Inferior parietal cortex (tissue), 1 donor: ENCODE measurements at regions not wholly inside any gene's neighbourhood (a gene's known extent, or its start where the extent isn't known, plus 50 kb on each side); places are given as distances from the start of the nearest gene placed in this dataset.
"Not testable (repeated sequence)": the region's sequence is repeated elsewhere in the genome, so short reads cannot be mapped to it uniquely, and the experiment has no call there.

Source experiments
- DNase-seq: peaks from one replicate; pipeline ENCODE4 v3.0.0-alpha.2; 2016; ENCODE audit errors: extremely low spot score

DNA sequence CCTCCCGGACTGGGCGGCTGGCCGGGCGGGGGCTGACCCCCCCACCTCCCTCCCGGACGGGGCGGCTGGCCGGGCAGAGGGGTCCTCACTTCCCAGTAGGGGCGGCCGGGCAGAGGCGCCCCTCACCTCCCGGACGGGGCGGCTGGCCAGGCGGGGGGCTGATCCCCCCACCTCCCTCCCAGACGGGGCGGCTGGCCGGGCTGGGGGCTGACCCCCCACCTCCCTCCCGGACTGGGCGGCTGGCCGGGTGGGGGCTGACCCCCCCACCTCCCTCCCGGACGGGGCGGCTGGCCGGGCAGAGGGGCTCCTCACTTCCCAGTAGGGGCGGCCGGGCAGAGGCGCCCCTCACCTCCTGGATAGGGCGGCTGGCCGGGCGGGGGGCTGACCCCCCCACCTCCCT lies 205.0 kb upstream of the CBLB start:
- DNase-seq, result not testable (repeated sequence)

DNA sequence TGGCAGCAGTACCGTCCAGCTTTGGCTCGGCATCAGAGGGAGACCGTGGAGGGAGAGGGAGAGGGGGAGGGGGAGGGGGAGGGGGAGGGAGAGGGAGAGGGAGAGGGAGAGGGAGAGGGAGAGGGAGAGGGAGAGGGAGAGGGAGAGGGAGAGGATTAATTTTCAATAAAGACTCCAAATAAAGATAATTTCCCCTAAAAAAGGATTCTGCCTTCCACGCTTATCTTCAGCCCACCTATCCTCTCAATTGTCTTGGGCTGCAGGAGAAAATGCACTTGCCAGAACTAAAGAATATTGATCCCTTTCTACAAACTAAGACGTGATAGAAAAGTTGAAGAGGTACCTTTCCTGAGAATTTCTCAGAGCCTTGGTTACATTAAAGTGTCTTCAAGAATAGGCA lies 206.9 kb upstream of the CBLB start:
- not testable (repeated sequence) for DNase-seq

DNA sequence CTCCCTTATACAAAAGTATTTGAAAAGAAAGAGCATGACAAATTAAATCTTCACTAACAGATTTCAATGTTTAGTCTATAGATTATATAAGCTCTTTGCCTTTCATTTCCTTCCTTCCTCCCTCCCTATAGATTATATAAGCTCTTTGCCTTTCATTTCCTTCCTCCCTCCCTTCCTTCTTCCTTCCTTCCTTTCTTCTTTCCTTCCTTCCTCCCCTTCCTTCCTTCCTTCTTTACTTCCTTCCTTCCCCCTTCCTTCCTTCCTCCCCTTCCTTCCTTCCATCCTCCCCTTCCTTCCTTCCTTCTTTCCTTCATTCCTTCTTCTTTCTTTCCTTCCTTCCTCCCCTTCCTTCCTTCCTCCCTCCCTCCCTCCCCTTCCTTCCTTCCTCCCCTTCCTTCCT lies 209.8 kb upstream of the CBLB start:
- DNase-seq, result no peak

DNA sequence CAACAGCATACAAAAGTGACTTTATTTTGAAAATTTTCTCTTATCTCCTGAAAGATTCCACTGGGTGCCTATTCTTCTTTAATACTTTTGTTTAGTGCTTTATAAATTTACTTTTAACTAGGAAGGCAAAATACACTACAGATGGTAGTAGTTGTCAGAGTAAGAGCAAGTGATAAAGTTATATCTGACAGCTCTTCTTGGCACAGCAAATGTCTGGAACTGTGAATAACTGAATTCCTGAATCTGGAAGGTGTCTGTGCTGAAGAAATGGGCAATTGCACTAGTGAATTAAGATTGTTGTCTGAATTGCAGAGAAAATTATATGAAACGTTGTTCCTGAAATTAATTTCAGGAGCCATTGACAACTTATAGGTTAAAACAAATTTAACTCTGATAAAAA lies 213.8 kb upstream of the CBLB start:
- DNase-seq, result no peak

DNA sequence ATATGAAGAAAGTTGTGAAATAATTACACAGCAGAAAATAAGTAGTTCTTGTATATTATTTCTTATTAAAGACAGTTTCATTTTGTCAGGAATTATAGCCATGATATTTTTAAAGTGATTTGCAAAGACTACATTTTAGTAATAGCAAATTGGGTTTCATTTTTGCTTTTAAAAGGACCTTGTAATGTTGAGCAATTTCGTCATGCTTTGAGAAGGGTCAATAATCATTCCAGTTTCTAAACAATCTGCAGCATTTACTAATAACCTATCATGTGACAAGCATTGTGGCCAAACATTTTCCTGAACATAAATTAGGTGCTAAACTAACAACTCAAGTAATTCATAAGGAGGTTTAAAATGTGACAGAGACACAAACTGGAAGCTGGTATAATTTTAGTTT lies 214.4 kb upstream of the CBLB start:
- no peak for DNase-seq

DNA sequence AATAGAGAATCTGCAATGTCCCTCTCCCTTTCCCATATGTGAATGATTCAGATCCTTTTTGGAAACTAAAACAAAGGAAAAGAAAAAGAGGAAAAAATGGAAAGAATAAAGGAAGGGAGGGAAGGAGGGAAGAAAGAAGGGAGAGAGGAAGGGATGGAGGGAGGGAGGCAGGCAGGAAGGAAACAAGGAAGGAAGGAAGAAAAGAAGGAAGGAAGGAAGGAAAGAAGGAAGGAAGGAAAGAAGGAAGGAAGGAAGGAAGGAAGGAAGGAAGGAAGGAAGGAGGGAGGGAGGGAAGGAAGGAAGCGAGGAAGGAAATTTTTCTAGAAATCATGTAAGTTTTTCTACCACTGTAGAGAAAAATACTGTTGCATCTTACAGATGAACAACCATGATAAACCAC lies 215.0 kb upstream of the CBLB start:
- DNase-seq, result no peak

DNA sequence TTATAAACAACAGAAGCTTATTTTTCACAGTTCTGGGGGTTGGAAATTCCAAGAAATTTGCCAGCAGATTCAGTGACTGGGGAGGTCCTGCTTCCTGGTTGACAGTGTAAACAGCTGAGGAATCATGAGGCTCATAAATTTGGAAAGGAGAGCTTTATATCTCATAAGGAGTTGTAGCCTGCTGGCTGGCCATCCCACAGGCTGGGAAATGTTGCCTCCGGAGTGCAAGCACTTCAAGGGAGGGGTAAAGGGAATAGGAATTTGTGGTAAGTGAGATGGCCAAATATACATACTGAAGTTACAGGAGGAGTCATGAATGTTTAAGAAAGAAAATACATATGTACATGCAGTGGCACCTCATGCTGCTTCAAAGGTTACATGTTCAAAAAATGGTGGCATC lies 217.2 kb upstream of the CBLB start:
- no peak for DNase-seq

DNA sequence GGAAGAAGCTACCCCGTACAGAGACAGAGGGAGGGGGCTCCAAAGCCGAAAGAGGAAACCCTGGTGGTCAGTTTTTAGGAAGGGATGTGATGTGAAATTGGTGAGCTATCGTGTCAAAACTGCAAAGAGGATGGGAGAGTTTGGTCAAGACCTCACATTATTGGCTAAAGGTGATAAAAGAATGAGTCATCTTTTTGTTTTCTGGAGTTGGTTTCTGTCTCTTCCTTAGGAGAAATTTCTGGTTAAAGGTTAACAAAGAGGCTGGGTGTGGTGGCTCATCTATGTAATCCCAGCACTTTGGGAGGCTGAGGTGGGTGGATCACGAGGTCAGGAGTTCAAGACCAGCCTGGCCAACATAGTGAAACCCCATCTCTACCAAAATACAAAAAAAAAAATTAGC lies 217.8 kb upstream of the CBLB start:
- no peak for DNase-seq

DNA sequence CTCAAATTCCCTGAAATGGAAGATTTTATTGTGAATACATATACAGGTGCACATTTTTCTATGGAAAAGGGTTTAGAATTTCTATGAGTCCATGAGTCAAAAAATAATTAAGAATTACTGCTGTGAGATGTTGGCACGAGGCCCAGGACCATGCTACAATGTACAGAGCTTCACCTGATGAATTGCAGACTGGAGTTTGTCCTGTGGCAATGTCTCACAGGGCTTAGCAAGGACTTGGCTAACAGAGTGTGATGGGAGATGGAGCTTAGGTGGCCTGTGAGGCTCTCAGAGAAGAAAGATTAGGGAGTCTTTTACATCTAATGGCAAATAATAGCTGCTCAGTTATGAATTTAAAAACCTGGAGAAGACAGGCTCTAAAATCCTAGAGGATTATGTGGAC lies 219.5 kb upstream of the CBLB start:
- no peak for DNase-seq

DNA sequence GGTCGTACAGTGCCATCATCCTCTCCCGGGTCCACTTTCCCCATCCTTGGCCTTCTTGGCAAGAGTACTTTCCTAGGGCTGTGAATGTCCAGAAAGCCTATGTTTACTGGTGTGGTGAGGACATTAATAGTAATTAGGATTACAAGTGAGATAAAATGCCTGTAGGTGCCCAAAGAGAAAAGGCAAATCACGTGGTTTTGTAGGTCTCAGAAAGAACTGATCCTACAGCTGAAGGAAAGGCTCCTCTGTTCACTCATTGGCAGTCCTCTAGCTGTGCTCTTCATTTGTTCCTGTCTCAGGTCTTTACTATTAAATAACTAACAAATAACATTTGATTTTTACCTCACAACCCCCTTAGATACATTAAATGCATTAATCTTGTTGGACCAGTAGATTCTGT lies 220.1 kb upstream of the CBLB start:
- DNase-seq, result no peak

DNA sequence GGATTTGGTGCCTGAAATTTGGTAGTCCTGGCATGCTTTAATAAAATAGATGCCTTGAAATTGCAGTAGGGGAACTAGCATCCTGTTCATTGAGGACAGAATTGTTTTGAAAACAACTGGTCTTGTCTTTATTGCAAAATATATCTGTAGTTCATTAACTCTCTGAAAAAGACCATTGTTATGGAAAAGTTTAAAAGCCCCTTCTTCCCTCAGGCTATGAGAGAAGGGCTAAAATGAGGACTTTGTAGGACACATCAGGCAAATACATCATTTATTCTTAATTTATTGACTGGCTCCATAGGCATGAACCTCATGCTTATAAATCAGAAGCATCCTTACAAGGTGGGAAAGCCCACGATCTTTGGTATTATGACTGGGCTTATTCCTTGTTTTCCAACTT lies 221.0 kb upstream of the CBLB start:
- no peak for DNase-seq

DNA sequence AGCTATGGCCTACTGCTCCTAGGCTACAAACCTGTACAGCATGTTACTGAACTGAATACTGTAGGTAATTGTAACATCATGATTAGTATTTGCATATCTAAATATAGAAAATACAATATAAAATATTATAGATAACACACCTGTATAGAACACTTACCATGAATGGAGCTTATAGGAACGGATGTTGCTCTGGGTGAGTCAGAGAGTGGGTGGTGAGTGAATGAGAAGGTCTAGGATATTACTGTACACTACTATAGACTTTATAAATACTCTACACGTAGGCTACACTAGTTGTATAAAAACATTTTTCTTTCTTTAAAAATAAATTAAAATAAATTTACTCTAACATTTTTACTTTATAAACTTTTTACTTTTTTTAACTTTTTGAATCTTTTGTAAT lies 224.0 kb upstream of the CBLB start:
- no peak for DNase-seq

DNA sequence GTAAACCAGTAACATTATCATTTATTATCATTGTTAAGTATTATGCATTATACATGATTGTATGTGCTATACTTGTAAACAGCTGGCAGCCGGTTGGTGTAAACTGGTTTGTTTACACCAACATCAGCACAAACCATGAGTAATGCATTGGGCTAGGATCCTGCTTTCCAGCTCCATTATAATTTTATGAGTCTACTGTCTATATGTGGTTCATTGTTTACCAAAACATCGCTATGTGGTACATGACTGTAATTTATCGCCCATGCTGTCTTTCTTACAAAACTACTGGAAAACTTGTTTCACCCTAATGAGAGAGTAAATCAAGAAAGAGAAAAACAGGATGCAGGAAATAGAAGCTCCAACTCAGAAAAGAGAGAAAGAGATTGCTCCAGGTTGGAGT lies 224.8 kb upstream of the CBLB start:
- no peak for DNase-seq

DNA sequence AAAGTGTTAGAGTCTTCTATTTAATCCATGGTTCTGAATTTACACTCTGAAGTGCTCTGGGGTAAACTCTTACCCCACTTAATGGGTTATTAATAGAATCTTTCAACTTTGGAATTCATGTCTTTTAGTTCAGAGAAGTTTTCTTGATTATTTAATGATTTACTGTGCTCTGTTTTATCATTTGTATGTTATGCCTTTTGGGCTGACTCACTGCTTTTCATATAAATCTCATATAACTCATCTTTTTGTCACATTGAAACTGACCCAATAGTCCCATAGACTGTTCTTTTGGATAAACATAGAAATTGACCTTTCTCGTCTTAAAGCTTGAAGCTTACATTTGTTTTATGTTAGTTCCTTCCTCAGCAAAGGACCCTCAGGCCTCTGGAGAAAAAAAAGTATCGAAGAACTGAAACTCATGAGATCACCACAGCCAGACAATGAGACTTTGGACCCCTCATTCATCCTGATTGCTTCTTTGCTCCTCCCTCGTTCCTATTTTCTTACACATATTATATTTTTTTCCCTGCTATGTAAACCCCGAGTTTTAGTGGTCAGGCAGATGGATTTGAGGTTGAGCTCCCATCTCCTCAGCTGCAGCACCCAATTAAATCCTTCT lies 229.1 kb upstream of the CBLB start:
- DNase-seq, result no peak

DNA sequence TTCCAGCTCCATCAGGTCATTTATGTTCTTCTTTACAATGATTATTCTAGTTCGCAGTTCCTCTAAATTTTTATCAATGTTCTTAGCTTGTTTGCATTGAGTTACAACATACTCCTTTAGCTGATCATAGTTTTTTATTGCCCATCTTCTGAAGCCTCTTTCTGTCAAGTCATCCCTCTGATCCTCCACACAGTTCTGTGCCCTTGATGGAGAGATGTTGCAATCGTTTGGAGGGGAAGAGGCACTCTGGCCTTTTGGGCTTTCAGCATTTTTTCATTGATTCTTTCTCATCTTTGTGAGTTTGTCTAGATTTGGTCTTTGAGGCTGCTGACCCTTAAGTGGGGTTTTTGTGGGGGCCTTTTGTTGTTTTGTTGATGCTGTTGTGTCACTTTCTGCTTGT lies 234.6 kb upstream of the CBLB start:
- DNase-seq, result no peak

DNA sequence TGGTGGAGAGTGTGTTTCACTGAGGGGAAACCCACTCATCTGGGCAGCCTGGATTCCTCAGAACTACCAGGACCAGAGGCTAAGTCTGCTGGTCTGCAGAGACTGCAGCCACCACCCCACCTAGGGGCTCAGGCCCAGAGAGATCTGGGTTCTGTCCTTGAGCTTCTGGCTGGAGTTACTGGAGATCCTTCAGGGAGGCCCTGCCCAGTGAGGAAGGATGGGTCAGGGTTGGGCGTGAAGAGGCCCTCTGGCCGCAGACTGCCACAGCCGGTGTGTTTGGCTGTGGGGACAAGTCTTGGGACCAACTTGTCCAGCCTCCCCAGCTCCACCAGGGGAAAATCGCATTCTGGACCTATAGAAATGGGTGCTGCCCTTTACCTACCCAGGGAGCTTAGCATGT lies 235.3 kb upstream of the CBLB start:
- DNase-seq, result no peak

DNA sequence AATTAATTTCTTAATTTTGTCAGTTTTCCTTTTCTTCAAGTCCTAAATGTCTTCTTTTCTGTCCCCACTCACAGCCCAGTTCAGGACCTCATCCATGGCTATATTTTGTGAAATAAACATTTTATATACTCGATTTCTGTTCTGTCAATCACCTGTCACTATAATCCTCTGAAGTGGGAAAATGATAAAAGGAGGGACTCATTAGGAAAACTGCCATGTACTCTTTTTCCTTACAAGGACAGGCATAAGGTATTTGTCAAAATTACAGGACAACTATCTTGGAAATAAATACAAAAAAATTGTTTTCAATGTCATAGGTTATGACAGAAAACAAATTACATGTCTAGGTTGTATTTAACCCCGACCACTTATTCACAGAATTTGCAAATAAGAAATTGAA lies 240.1 kb upstream of the CBLB start:
- DNase-seq, result no peak

DNA sequence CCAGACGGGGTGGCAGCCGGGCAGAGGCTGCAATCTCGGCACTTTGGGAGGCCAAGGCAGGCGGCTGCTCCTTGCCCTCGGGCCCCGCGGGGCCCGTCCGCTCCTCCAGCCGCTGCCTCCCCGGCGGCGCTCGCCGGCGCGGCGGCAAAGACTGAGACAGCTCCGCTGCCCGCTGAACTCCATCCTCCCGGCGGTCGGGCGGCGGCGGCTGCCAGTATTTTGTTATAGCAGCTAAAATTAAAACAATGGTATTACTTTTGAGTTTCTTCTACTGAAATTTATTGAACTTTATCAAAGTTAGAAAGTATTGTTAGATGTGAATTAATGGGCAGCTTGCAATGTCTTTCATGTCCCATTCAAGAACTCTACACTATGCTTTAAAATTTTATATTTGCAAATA lies 243.7 kb upstream of the CBLB start:
- not testable (repeated sequence) for DNase-seq

DNA sequence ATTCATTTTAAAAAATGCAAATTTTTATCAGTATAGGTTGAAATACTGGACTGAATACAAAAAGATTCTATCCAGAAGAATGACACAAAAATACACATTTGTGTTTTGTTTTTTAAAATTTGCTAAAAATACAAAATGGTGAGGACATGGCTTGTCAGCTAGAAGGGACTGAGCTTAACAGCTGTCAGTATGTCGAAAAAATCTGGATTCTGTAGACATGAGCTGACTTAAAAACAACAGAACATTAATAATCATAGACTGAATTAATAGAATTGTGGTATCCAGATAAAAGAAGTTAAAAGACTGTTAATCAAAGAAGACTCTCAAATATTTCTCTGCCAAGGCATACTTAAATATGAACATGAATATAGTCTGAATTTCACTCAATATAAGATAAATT lies 244.9 kb upstream of the CBLB start:
- no peak for DNase-seq

DNA sequence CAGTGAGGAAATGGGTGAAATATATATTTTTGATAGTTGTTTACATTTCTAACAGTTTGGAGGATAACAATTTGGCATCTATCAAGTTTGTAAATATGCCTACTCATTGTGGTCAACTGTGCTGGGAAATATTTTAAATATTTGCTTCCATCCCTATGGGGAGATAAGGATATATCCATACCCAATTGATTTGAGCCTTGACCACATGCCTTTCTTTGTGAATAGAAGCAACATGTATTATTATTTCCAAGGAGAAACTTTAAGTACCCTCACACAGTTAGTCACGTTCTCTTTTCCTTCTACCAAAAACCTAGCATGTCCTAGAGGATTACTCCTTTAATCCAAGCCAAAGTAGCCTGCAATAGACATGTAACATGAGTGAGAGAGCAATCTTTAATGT lies 245.4 kb upstream of the CBLB start:
- no peak for DNase-seq

DNA sequence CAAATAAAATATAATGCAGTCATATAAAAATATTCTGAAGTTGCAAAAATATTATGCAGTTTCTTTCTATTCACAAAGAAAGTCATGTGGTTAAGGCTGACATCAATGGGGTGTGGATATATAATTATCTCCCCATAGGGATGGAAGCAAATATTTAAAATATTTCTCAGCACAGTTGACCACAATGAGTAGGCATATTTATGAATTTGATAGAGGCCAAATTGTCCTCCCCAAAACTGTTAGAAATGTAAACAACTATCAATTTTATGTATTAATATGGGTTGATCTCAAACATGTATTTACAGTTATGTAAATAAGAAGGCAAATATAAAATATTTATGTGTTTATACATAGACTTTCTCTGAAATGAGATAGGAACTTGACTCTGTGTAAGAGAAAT lies 246.0 kb upstream of the CBLB start:
- DNase-seq, result no peak

DNA sequence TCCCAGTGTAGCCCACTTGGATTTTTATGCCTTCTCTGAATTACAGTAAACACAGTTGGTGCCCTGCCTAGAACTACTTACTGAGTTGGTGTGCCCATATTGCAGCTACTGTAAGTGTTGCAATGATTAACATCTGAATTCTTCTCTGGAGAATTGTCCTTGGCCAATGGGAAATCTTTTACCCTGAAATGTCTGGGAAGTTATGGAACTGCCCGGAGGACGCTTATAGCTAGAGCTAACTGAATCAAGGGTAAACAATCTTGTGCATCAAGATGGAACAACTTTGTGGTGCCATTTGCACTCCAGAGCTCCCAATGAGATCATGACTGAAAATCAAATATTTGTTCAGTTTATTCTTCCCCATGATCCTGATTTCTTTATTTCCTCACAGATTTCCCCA lies 246.7 kb upstream of the CBLB start:
- DNase-seq, result no peak

DNA sequence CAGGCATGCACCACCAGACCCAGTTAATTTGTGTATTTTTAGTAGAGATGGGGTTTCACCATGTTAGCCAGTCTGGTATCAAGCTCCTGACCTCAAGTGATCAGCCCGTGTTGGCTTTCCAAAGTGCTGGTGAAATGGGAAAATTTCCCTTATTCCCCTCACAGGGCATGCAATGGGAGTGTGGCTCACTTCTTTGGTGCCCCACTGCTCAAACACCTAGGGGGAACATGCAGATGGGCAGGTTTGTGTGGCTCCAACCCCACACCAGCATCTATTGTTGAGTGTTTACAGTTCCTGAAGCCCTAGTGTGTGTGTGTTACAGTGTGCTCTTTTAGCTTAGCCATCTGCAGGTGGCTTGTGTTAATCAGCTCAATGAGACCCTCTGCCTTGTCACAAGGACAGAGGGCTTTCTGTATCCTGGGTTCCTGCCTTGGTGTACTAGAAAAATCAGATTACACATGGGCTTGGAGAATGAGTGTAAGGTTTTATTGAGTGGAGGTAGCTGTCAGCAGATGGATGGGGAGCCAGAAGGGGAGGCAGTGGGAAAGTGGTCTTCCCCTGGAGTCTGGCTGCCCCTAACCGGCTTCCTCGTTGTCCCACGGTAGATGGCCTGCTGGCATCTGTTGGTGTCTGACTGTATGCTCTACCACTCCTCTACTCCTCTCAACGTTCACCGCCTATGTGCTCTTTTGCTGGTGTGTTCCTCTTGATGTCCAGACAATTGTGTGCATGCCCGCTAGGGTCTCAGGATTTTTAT lies 248.1 kb upstream of the CBLB start:
- no peak for DNase-seq

DNA sequence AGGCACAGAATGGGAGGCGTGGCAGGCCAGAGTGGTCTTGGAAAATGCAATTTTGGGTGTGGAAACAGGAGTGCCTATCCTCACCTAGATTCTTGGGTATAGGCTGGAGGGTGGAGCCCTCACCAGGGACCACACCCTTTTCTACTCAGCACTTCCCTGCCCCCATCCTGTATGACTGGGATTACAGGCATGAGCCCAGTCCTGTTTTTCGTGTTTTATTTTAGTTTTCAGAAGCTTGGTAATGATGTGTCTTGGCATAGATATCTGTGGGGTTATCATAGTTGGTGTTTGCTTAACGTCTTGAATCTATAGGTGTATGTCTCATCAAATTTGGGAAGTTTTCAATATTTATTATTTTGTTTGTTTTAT lies 248.7 kb upstream of the CBLB start:
- no peak for DNase-seq
